K562 (cell line): ENCODE measurements at regions not wholly inside any gene's neighbourhood (a gene's known extent, or its start where the extent isn't known, plus 50 kb on each side); places are given as distances from the start of the nearest gene placed in this dataset.

Source experiments
- ATAC-seq: fragments of 200-7000 bp; cut with Tn5 transposase; 3 replicates; pipeline ENCODE4 v1.9.1; 2020; ENCODE audit warnings: moderate library complexity
- BruUV-seq: library from RNA; stranded (reverse); fragments of 400-500 nt; replicated peaks from 2 replicates; lab custom pipeline; 2021; lab: Mats Ljungman, UMichigan
- CTCF ChIA-PET: fragments of 300-600 bp; formaldehyde crosslinking; extraction: SDS; loops from one replicate; lab custom pipeline; 2021; ENCODE audit warnings: low intra/inter-chr PET ratio; lab: Yijun Ruan, JAX
- POLR2A ChIA-PET: fragments of 300-600, 350-650 bp; sonication (Branson Sonifier 250); formaldehyde crosslinking; extraction: SDS; loops from one replicate; lab custom pipeline; 2021; ENCODE audit warnings: antibody characterized with exemption, inconsistent platforms; lab: Yijun Ruan, JAX
- DNase-seq, 4 experiments: peaks; one replicate each; pipeline versions ENCODE4 v3.0.0 to v3.0.0-alpha.2; 2011 to 2018; ENCODE audit warnings: low spot score in 3 of 4, mixed read lengths in 3 of 4; ENCODE audit errors: extremely low read depth in 1 of 4
- FAIRE-seq: peaks from 2 replicates; lab custom pipeline; 2011; peaks lifted over from hg19 to GRCh38; lab: Jason Lieb, UNC
- H2AFZ ChIP-seq: 2 replicates; pipeline ENCODE4 v1.6.0; 2011; ENCODE audit warnings: low read depth, low read length, control low read depth, inconsistent platforms
- H3K27ac ChIP-seq: fragments of 200-600 bp; 3 replicates; pipeline ENCODE4 v1.8.0; 2011; ENCODE audit warnings: low read depth, mild to moderate bottlenecking, control low read depth, inconsistent platforms, low read length, moderate library complexity, mixed read lengths; ENCODE audit errors: extremely low read depth
- H3K27me3 ChIP-seq, 2 experiments: fragments of 300-600 bp in 1 of 2; 2 replicates in 1 of 2; 3 replicates in 1 of 2; pipeline versions ENCODE4 v1.6.0 to v1.8.0; 2011; ENCODE audit warnings: inconsistent platforms in 2 of 2, low read length in 2 of 2, mild to moderate bottlenecking in 1 of 2, mixed read lengths in 1 of 2, moderate library complexity in 1 of 2; ENCODE audit not compliant: control insufficient read depth in 2 of 2, insufficient read depth in 2 of 2
- H3K36me3 ChIP-seq: fragments of 300-600 bp; 3 replicates; pipeline ENCODE4 v1.8.0; 2011; ENCODE audit warnings: mild to moderate bottlenecking, low read length, inconsistent platforms; ENCODE audit not compliant: control insufficient read depth, insufficient read depth
- H3K4me1 ChIP-seq, 2 experiments: fragments of 200-600 bp in 1 of 2; replicated peaks in 1 of 2; 2 replicates in 1 of 2; 3 replicates in 1 of 2; pipeline versions ENCODE4 v1.5.1 to v1.8.0; 2011; ENCODE audit warnings: inconsistent platforms in 2 of 2, low read length in 2 of 2, mild to moderate bottlenecking in 1 of 2, mixed read lengths in 1 of 2, moderate library complexity in 1 of 2; ENCODE audit not compliant: control insufficient read depth in 2 of 2, insufficient read depth in 2 of 2
- H3K4me2 ChIP-seq: 2 replicates; pipeline ENCODE4 v1.6.1; 2011; ENCODE audit warnings: low read length, control low read depth, inconsistent platforms, mixed read lengths; ENCODE audit not compliant: insufficient read depth
- H3K4me3 ChIP-seq: fragments of 200-600 bp; sonication (generic), shearing (Covaris generic); 2 replicates; pipeline ENCODE4 v1.5.1; 2016; ENCODE audit warnings: control low read depth, inconsistent platforms
- H3K79me2 ChIP-seq: fragments of 200-600 bp; 3 replicates; pipeline ENCODE4 v1.8.0; 2011; ENCODE audit warnings: low read length, inconsistent platforms; ENCODE audit not compliant: control insufficient read depth, insufficient read depth
- H3K9ac ChIP-seq, 2 experiments: 2 replicates each; pipeline versions ENCODE4 v1.6.0 to v1.6.1; 2011; ENCODE audit warnings: low read depth in 2 of 2, low read length in 2 of 2, control low read depth in 1 of 2, inconsistent platforms in 1 of 2, mild to moderate bottlenecking in 1 of 2, mixed read lengths in 1 of 2; ENCODE audit not compliant: insufficient read depth in 1 of 2
- H3K9me1 ChIP-seq: one replicate; pipeline ENCODE4 v1.6.0; 2011; ENCODE audit warnings: inconsistent platforms, mild to moderate bottlenecking, low read length, moderate library complexity; ENCODE audit not compliant: control insufficient read depth, insufficient read depth
- H3K9me3 ChIP-seq: replicated peaks from 2 replicates; pipeline ENCODE4 v1.5.1; 2011; ENCODE audit warnings: low read depth, low read length, inconsistent platforms; ENCODE audit not compliant: control insufficient read depth, insufficient read depth
- H4K20me1 ChIP-seq: replicated peaks from 2 replicates; pipeline ENCODE4 v1.6.1; 2011; ENCODE audit warnings: low read length, inconsistent platforms, mixed read lengths; ENCODE audit not compliant: control insufficient read depth, insufficient read depth
- DDX20 ChIP-seq: fragments of 450-650 bp; IDR thresholded peaks from 2 replicates; pipeline ENCODE4 v1.6.1; 2016; ENCODE audit warnings: missing genetic modification characterization, low read depth, mild to moderate bottlenecking, missing compliant biosample characterization, moderate library complexity
- EHMT2 ChIP-seq: fragments of 450-650 bp; IDR thresholded peaks from 2 replicates; pipeline ENCODE4 v1.6.1; 2018; ENCODE audit warnings: antibody characterized with exemption
- FOXA1 ChIP-seq: fragments of 450-650 bp; IDR thresholded peaks from 2 replicates; pipeline ENCODE4 v1.6.1; 2016; ENCODE audit warnings: mild to moderate bottlenecking, borderline replicate concordance
- GTF2E2 ChIP-seq: fragments of 200-800 bp; sonication (Bioruptor generic); IDR thresholded peaks from 2 replicates; pipeline ENCODE4 v1.6.1; 2016; ENCODE audit warnings: missing genetic modification characterization, missing compliant biosample characterization
- MAFF ChIP-seq: IDR thresholded peaks from 2 replicates; pipeline ENCODE4 v1.6.1; 2012; ENCODE audit warnings: low read length, improper control_type of control experiment
- MAFG ChIP-seq: fragments of 450-650 bp; conservative IDR thresholded peaks from 2 replicates; pipeline ENCODE4 v1.6.1; 2016; ENCODE audit warnings: missing genetic modification characterization, missing compliant biosample characterization
- MAFK ChIP-seq: IDR thresholded peaks from 2 replicates; pipeline ENCODE4 v1.6.1; 2011; ENCODE audit warnings: low read length, improper control_type of control experiment
- MAZ ChIP-seq, 2 experiments: fragments of 450-650 bp in 1 of 2; sonication (generic) in 1 of 2; formaldehyde crosslinking; IDR thresholded peaks in 1 of 2; conservative IDR thresholded peaks in 1 of 2; 2 replicates each; pipeline versions ENCODE4 v1.4.0 to v1.5.0; 2020; ENCODE audit warnings: mild to moderate bottlenecking in 1 of 2, missing genetic modification reagents in 1 of 2
- MTA3 ChIP-seq: fragments of 450-650 bp; formaldehyde crosslinking; IDR thresholded peaks from 2 replicates; pipeline ENCODE4 v1.6.1; 2017; ENCODE audit warnings: mild to moderate bottlenecking, borderline replicate concordance
- MYNN ChIP-seq, 2 experiments: sonication (generic); formaldehyde crosslinking in 1 of 2; IDR thresholded peaks; 2 replicates each; pipeline versions ENCODE4 v1.5.0 to v1.6.1; 2016 to 2020; ENCODE audit warnings: antibody characterized with exemption in 1 of 2, missing genetic modification reagents in 1 of 2
- POLR2A ChIP-seq: fragments of 450-650 bp; conservative IDR thresholded peaks from 2 replicates; pipeline ENCODE4 v1.6.1; 2016
- POLR2AphosphoS5 ChIP-seq: IDR thresholded peaks from 2 replicates; pipeline ENCODE4 v1.6.1; 2011; ENCODE audit warnings: mild to moderate bottlenecking, low read depth, low read length, moderate library complexity; ENCODE audit not compliant: control insufficient read depth, insufficient read depth
- SNIP1 ChIP-seq: fragments of 450-650 bp; IDR thresholded peaks from 2 replicates; pipeline ENCODE4 v1.7.1; 2017; ENCODE audit warnings: low read depth, mild to moderate bottlenecking
- SP2 ChIP-seq: IDR thresholded peaks from 2 replicates; pipeline ENCODE4 v1.6.1; 2011; ENCODE audit warnings: mild to moderate bottlenecking, low read depth, low read length, moderate library complexity; ENCODE audit not compliant: poor library complexity, severe bottlenecking; ENCODE audit errors: extremely low read depth
- STAG1 ChIP-seq: sonication (generic); formaldehyde crosslinking; IDR thresholded peaks from 2 replicates; pipeline ENCODE4 v1.5.0; 2020; ENCODE audit warnings: missing genetic modification reagents, borderline replicate concordance
- ZFP36 ChIP-seq: fragments of 150-350 bp; IDR thresholded peaks from 2 replicates; pipeline ENCODE4 v1.6.1; 2018; ENCODE audit warnings: low read length, low read depth; ENCODE audit not compliant: partially characterized antibody
- ZNF316 ChIP-seq: fragments of 450-650 bp; IDR thresholded peaks from 2 replicates; pipeline ENCODE4 v1.6.1; 2016
- ZNF436 ChIP-seq: fragments of 250-450, 450-650 bp; sonication (Bioruptor Pico); formaldehyde crosslinking; IDR thresholded peaks from 2 replicates; pipeline ENCODE4 v1.7.0; 2020; ENCODE audit warnings: mild to moderate bottlenecking
- ZNF780A ChIP-seq: fragments of 250-450 bp; sonication (Bioruptor Pico); IDR thresholded peaks from 2 replicates; pipeline ENCODE4 v1.5.0; 2021; ENCODE audit warnings: mild to moderate bottlenecking
- WGBS: fragments of 100-300 bp; shearing (Covaris generic); methylation state at CpG from one replicate; pipeline ENCODE4 v1.1.6; 2016; ENCODE audit warnings: low coverage, mixed read lengths; ENCODE audit not compliant: insufficient coverage; ENCODE audit errors: missing lambda C conversion rate; 5-methylcytosine and 5-hydroxymethylcytosine counted together
- in situ Hi-C: fragments of 300-500 bp; cut with MboI; formaldehyde crosslinking; loops from 4 replicates; pipeline ENCODE4 v1.15.0; 2018; ENCODE audit warnings: inconsistent platforms, mixed read lengths
- intact Hi-C: fragments of 100-400 bp; cut with micrococcal nuclease; formaldehyde crosslinking; loops from 2 replicates; pipeline ENCODE4 v1.14.2; 2022
- TF ChIP-seq, protein P1 (sequence below): fragments of 250-450 bp; sonication (Bioruptor Pico); IDR thresholded peaks from 2 replicates; pipeline ENCODE4 v1.8.0; 2021; ENCODE audit warnings: moderate library complexity, mild to moderate bottlenecking, inconsistent platforms
- TF ChIP-seq, protein P2 (sequence below): IDR thresholded peaks from 2 replicates; pipeline ENCODE4 v1.6.1; 2016; ENCODE audit warnings: missing genetic modification characterization, missing compliant biosample characterization

DNA sequence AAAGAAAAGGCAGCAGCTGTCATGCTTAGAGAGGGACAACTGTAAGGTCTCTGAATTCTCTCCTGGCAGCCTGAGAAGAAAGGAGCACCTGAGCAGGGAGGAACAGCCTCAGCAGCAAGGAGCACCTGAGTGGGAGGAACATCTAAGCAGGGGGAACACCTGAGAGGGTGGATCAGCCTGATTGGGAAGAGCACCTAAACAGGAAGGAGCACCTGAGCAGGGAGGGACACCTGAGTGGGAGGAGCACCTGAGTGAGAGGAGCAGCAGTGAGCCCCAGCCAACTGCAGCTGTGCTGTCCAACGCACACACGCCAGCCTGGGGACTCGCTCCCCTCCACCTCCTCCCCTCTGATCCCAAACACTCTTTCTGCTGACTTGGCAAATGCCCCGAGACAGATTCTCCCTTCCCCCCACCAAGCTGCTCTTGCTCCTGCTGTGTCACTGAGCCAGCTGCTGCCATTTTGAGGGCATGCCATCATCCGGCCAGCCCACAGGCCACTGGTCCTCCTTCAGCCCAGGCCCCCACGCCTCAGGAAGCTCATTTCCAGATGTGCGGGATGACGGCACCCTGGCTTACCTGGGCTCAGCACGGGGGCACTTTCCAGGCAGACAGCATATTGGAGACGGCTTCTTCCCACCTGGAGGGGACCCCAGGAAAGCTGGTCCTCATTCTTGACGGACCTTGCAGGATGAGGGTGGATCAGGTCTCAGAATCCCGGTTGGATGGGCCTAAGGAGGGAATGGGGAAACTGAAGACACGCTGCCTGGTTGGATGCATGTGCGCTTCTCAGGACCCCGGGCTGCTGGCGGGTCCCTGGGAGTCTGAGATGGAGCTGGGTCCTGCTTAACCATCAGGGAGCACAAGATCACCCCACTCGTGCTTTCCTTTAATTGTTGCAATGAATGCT lies 57.7 kb upstream of the RBFOX3 start:
- H3K27me3 ChIP-seq, result peaks cover 8 to 35% of the 10 kb centered on the region in 2 experiments; a peak in 4 of 5 replicates
- in situ Hi-C loops, result no loop called here
- no peaks in the 10 kb centered on the region for H3K9me1 ChIP-seq
- no peak overlapping the region for H3K4me3 ChIP-seq
- no peak overlapping the region for H3K4me2 ChIP-seq
- no peak overlapping the region for H3K9ac ChIP-seq
- intact Hi-C loops, result no loop called here
- 2% methylated on average over 17 of the region's 17 CpGs for WGBS
- no TSS peak for BruUV-seq
- no peaks in the 10 kb centered on the region for H3K9me3 ChIP-seq
- no peaks in the 10 kb centered on the region for H4K20me1 ChIP-seq
- H3K79me2 ChIP-seq, result no peaks in the 10 kb centered on the region
- FAIRE-seq, result no peak
- H3K36me3 ChIP-seq, result no peaks in the 10 kb centered on the region
- no peak for DNase-seq
- H3K4me1 ChIP-seq, result no peaks in the 10 kb centered on the region
- H3K27ac ChIP-seq, result no peak overlapping the region
- no peak overlapping the region for H2AFZ ChIP-seq
- no peak for ATAC-seq
- POLR2A ChIA-PET, result interaction anchor here (0.6 to 1.3 kb wide), 4 partner anchors 9 to 723 kb away, joined by 3 to 4 read pairs (median 3); no protein-coding TSS in a partner anchor
- CTCF ChIA-PET, result no interaction called here
- TF ChIP-seq STAG1 (no peak), ZNF316 (peak; percentile 82), ZNF780A (CRISPR knock-in tag) (no peak), GTF2E2 (tag) (no peak), SNIP1 (no peak), ZNF436 (CRISPR knock-in tag) (no peak), MTA3 (no peak), EHMT2 (no peak), MAFK (peak; percentile 68), MAFF (peak; percentile 45), POLR2A (no peak), POLR2AphosphoS5 (no peak), MYNN (IDR thresholded peaks at IDR 0.05) (no peak), MYNN (CRISPR knock-in tag; IDR thresholded peaks at IDR 0.05) (no peak), MAFG (tag) (peak; percentile 72), ZFP36 (no peak), FOXA1 (no peak), DDX20 (tag) (no peak), MAZ (CRISPR knock-in tag; conservative IDR thresholded peaks at IDR 0.05 in 1 of 2, IDR thresholded peaks at IDR 0.05 in 1 of 2) (no peak), SP2 (no peak)
- TF ChIP-seq, protein P1, sequence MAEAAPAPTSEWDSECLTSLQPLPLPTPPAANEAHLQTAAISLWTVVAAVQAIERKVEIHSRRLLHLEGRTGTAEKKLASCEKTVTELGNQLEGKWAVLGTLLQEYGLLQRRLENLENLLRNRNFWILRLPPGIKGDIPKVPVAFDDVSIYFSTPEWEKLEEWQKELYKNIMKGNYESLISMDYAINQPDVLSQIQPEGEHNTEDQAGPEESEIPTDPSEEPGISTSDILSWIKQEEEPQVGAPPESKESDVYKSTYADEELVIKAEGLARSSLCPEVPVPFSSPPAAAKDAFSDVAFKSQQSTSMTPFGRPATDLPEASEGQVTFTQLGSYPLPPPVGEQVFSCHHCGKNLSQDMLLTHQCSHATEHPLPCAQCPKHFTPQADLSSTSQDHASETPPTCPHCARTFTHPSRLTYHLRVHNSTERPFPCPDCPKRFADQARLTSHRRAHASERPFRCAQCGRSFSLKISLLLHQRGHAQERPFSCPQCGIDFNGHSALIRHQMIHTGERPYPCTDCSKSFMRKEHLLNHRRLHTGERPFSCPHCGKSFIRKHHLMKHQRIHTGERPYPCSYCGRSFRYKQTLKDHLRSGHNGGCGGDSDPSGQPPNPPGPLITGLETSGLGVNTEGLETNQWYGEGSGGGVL (CRISPR knock-in tag), result no peak
- TF ChIP-seq, protein P2, sequence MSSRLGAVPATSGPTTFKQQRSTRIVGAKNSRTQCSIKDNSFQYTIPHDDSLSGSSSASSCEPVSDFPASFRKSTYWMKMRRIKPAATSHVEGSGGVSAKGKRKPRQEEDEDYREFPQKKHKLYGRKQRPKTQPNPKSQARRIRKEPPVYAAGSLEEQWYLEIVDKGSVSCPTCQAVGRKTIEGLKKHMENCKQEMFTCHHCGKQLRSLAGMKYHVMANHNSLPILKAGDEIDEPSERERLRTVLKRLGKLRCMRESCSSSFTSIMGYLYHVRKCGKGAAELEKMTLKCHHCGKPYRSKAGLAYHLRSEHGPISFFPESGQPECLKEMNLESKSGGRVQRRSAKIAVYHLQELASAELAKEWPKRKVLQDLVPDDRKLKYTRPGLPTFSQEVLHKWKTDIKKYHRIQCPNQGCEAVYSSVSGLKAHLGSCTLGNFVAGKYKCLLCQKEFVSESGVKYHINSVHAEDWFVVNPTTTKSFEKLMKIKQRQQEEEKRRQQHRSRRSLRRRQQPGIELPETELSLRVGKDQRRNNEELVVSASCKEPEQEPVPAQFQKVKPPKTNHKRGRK (tag), result no peak
